NCI-H1092 (cell line): ENCODE measurements at regions not wholly inside any gene's neighbourhood (a gene's known extent, or its start where the extent isn't known, plus 50 kb on each side); places are given as distances from the start of the nearest gene placed in this dataset.
A peak's percentile ranks its signal among the peaks of the same experiment; 100 is the strongest.
"Not testable (repeated sequence)": the region's sequence is repeated elsewhere in the genome, so short reads cannot be mapped to it uniquely, and the experiment has no call there.

Experiments
- DNase-seq: peaks from one replicate; lab custom pipeline; 2025; lab: John Stamatoyannopoulos, UW

DNA sequence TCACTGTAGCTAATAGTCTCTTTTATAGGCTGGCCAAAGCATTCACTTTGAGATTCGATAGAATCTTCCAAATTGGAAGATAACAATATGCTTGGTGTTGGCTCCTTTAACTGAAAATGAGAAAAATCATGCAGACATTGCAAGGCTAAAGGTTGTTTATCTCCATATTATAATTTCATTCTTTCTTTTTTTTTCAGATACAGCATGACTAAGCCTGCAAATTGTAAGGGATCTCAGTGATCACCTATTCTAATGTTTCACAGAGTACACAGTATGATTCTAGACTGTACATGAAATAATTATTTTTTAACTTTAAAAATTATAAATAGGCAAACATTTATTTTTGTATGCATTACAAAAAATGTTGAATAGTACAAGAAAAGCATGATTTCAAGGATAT, 451.7 kb upstream of the DDI1 start:
- DNase-seq: no peak

DNA sequence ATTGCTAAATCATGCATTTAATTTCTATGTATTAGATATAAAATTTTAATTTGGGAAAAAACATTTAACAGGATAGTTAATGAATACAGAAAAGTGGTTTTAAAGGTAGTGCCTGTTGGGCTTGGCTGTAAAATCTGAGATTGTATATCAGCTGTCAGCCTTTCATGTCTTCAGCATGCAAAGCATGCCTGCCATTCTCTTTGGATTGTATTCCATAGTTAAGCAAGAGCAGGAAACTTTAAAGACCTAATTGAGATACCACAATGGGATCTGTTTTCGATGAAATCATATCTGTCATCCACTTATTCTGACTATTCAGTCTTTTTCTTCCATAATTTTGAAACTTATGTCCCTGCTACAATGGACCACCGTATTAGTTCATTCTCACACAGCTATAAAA, 451.0 kb upstream of the DDI1 start:
- DNase-seq: no peak

DNA sequence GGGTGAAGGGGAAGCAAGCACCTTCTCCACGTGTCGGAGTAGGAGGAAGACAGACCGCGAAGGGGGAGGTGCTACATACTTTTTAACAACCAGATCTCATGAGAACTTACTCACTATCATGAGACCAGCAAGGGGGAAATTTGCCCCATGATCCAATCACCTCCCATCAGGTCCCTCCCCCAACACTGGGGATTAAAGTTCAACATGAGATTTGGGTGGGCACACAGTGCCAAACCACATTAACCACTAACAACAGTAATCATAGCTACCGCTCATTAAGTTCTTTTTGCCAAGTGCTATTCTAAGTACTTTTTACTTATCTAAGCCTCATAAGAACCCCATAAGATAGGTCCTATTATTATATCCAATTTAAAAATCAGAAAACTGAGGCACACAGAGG, 450.5 kb upstream of the DDI1 start:
- DNase-seq: no peak

DNA sequence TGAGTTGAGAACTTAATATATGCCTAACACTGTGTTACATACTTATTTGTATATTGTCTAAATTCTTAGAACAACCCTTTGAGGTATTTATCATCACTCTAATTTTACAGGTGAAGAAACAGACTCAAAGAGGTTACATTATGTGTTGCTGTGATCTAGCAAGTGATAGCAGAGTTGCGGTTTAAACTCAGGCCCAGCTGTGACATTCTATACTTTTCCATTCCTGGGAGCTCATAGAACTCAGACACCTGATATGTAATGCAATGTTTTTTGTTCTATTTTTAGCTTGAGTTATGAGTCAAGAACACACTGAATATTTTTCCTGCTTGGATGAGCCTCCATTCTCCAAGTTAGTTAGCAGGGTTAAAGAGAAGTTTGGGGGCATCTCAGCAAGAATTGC, 449.7 kb upstream of the DDI1 start:
- no peak for DNase-seq

DNA sequence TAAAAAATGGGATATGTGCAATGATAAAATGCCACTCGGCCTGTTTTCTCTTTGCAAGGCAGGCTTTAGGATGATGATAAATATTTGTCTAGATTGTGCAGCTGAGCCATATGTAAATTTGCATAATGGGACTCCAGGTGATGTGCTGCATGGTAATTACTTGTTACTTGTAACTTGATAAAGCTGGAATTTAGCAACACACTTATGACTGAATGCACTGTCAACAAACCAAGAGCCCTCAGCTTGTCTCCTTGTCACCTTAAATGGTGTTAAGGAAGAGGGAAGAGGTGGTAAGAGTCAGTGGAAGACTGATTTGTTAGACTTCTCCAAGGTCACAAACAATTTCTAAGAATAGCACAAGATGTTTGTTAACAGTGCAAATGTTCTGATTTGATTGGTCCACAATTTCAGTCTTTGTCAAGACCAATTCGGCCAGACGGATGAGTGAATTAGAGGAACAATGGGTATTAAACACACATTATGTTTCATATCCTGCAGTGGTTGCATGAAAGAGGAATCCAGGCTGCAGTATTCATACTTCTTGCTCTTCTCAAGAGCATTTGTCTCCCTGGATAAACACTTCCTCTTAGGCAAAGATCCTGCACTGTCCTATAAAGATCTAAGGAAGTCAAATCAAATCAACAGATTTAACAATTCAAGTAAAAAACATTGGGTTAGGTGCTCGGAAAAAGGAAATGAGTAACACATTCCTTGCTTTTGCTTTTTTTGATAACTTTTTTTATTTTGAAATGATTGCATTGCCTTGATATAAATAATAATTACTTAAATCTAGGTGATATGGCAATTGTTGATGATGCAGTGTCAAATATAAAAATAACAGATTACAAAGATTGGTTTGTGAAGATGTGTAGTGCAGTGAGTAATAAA, 448.3 kb upstream of the DDI1 start:
- no peak for DNase-seq

- no peak for DNase-seq
These were observed 444.9 kb upstream of the DDI1 start for GRCh38 chr11:103591554-103591953.

- no peak for DNase-seq
These were observed 442.2 kb upstream of the DDI1 start for GRCh38 chr11:103594283-103594682.

DNA sequence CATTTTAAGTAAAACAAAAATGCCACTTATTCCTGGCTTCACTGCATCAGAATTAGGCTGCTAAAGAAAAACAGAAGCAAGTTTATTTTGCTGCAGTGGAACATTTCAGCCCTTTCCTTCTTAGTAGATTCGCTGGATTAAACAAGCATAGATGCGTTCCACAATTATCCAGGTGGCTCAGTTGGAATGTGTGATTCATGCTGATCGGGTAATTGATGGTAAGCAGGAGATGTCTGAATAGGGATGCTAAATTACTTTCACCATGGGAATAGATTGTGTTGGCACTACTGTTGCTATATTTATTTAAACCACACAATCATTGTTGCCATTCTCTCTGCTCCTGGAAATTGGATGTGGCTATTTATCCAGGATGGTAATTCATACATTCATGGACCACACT, 440.1 kb upstream of the DDI1 start:
- DNase-seq: no peak

DNA sequence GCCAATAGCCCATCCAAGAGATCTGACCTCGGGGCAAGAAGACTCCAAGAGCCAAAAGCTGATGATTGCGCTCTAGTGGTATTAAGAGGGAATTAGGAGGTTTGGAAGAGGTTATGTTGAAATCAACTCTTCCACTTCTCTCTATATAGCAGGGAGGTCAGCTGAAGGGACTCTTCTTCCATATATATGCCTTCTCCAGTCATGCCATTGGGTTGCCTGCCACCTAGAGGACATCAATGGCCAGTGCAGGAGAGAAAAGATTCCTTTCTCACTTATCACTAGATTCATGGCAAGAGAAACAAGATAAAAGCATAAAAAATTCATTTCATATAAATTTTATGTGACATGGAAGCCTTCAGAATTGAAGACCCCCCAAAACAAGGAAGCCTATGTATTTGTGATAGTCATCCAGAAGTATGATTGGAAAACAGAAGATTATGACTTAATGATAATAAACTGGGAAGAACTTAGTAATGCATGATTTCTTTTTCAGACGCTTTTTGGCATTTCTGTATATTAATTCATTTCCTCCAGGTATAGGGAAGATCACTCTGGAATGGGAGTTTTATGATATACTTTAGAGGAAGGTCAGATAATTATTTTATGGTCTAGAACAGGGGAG, 435.1 kb upstream of the DDI1 start:
- peak; percentile 18 for DNase-seq

GRCh38 chr11:103602840-103603239, 433.6 kb upstream of the DDI1 start:
- no peak for DNase-seq

DNA sequence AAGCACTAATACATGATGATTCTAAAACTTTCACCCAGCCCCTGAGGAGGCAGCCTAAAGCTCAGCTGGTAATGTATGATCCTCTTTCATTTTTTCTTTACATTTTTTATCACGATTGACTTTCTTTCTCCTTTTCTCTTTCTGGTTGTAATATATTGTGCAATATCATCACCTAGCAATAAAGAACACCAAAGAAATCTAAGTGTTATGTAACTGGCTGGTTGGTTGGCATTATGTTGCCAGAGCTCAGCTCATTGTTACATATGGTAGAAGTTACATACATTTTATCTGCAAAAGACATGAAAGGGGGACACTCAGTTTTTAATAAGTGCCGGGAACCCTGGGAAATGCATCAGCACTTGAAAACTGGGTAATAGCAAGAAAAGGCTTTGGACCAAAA, 432.1 kb upstream of the DDI1 start:
- DNase-seq: no peak

GRCh38 chr11:103608566-103608965, 427.9 kb upstream of the DDI1 start:
- no peak for DNase-seq

- no peak for DNase-seq
These were observed 427.0 kb upstream of the DDI1 start for GRCh38 chr11:103609117-103610066.

DNA sequence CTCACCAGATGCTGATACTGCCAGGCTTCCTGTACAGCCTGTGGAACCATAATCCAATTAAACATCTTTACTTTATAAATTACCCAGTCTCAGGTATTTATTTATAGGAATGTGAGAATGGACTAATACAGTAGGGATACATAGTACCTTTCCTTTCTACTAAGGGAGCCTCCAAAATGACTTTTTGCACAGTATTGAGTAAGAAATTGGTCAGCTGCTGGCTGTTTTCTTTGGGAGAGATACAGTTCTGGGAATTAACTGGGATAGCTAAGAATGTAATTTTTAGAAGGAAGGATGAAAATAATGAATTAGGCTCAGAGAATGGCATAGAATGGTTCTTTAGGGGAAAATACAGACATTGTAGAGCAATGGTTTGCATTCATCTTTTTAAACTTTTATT, 426.0 kb upstream of the DDI1 start:
- DNase-seq: no peak

DNA sequence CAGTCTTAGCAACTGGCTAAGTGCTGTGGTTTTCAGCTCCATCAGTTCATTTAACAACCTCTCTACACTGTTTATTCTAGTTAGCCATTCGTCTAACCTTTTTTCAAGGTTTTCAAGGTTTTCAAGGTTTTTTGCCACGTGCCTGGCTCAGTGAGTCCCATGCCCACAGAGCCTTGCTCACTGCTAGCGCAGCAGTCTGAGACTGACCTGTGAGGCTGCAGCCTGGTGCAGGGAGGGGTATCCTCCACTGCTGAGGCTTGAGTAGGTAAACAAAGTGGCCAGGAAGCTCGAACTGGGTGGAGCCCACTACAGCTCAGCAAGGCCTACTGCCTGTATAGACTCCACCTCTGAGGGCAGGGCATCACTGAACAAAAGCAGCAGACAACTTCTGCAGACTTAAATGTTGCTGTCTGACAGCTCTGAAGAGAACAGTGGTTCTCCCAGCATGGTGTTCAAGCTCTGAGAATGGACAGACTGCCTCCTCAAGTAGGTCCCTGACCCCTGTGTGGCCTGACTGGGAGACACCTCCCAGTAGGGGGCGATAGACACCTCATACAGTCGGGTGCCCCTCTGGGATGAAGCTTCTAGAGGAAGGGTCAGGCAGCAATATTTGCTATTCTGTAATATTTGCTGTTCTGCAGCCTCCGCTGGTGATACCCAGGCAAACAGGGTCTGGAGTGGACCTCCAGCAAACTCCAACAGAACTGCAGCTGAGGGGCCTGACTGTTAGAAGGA, 424.7 kb upstream of the DDI1 start:
- not testable (repeated sequence) for DNase-seq

DNA sequence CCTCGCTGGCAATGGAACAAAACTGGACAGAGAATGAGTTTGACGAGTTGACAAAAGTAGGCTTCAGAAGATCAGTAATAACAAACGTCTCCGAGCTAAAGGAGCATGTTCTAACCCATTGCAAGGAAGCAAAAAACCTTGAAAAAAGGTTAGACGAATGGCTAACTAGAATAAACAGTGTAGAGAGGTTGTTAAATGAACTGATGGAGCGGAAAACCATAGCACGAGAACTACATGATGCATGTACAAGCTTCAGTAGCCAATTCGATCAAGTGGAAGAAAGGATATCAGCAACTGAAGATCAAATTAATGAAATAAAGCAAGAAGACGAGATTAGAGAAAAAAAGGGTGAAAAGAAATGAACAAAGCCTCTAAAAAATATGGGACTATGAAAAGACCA, 424.0 kb upstream of the DDI1 start:
- DNase-seq: not testable (repeated sequence)

- DNase-seq: not testable (repeated sequence)
These were observed 419.9 kb upstream of the DDI1 start for GRCh38 chr11:103616586-103616985.

- DNase-seq: no peak
These were observed 417.9 kb upstream of the DDI1 start for GRCh38 chr11:103618528-103618927.

DNA sequence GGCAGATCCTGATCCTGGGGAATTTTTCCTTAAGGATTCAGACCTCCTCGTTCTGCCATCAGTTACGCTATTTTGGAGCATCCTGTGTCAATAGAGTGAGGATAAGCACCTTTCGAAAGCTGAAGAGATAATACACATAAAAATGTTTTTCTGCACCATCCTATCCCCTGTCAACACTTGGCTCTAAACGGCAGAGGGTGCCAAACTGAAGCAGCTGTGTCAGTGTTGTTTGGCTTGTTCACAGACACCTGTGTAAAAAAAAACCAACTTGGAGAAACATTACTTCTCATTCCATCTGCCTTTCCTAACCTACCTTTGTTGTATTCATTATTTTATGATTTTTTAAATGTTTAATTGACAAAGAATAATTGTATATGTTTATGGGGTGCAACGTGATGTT, 417.0 kb upstream of the DDI1 start:
- peak; percentile 52 for DNase-seq

DNA sequence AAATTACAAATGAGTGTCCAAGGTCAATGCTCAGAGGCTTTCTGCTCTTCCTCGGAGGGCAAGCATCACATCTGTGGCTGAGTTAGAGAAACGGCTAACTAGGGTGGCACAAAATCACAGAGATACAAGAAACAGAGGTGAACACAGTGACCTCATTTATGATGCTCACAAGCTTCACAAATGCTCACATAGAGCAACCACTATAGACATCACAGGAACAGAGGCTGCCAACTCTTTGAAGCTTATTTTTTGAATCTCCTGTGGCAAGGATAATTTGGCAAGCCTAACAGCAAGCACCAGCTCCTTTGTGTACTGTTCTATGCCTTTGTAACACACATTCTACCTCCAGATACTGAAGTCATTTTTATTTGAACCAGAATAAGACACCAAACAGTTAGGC, 416.5 kb upstream of the DDI1 start:
- peak; percentile 13 for DNase-seq

- no peak for DNase-seq
These were observed 414.1 kb upstream of the DDI1 start for GRCh38 chr11:103622296-103622695.

DNA sequence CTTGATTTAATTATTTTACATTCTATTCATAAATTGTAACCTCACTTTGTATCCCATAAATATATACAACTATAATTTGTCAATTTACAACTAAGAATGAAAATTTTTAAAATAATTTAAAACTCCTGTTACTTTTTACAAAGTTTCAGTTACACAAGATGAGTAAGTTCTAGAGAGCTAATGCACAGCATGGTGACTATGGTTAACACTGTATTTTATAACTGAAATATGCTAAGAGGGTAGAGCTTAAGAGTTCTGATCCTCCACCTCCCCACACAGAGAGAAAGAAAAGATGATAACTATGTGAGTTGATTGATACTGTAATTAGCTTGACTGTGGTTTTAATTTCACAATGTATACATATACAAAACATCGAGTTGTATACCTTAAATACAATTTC, 412.5 kb upstream of the DDI1 start:
- no peak for DNase-seq
